A549 (cell line): ENCODE measurements at regions not wholly inside any gene's neighbourhood (a gene's known extent, or its start where the extent isn't known, plus 50 kb on each side); places are given as distances from the start of the nearest gene placed in this dataset.

Experiments
- ATAC-seq, 2 experiments: fragments of 200-7000 bp in 1 of 2; fragments of >200 bp in 1 of 2; cut with Nextera tagmentation in 1 of 2; cut with Tn5 transposase in 1 of 2; 3 replicates each; pipeline versions ENCODE4 v1.8.0 to v1.9.1; 2018 to 2020; ENCODE audit warnings: mild to moderate bottlenecking in 1 of 2, moderate library complexity in 1 of 2
- CTCF ChIA-PET: fragments of 300-600 bp; sonication (Branson Sonifier 250); formaldehyde crosslinking; extraction: SDS; loops from one replicate; lab custom pipeline; 2021; ENCODE audit warnings: antibody characterized with exemption, inconsistent platforms; lab: Yijun Ruan, JAX
- POLR2A ChIA-PET: fragments of 350-600 bp; formaldehyde crosslinking; extraction: SDS; loops from one replicate; lab custom pipeline; 2021; ENCODE audit warnings: antibody characterized with exemption, inconsistent platforms; lab: Yijun Ruan, JAX
- DNase-seq, 2 experiments: peaks; one replicate each; pipeline versions ENCODE4 v3.0.0 to v3.0.0-alpha.2; 2011 to 2016; ENCODE audit warnings: low read depth in 1 of 2, low spot score in 1 of 2
- FAIRE-seq: peaks from 2 replicates; lab custom pipeline; 2011; peaks lifted over from hg19 to GRCh38; lab: Jason Lieb, UNC
- H3K27ac ChIP-seq, 2 experiments: fragments of >200 bp; sonication (Bioruptor Twin); formaldehyde crosslinking; 3 replicates each; pipeline ENCODE4 v1.5.1; 2016 to 2017
- H3K4me1 ChIP-seq: fragments of >200 bp; sonication (Bioruptor Twin); formaldehyde crosslinking; 3 replicates; pipeline ENCODE4 v1.6.1; 2016
- H3K4me2 ChIP-seq: fragments of >200 bp; sonication (Bioruptor Twin); formaldehyde crosslinking; 3 replicates; pipeline ENCODE4 v1.6.1; 2016
- H3K4me3 ChIP-seq: fragments of >200 bp; sonication (Bioruptor Twin); formaldehyde crosslinking; 3 replicates; pipeline ENCODE4 v1.5.1; 2016
- H3K9me3 ChIP-seq: fragments of >200 bp; sonication (Bioruptor Twin); formaldehyde crosslinking; 3 replicates; pipeline ENCODE4 v1.6.1; 2016
- CBX8 ChIP-seq: fragments of 200-600 bp; sonication (generic); IDR thresholded peaks from 2 replicates; pipeline ENCODE4 v1.6.1; 2016
- CEBPB ChIP-seq, 2 experiments: fragments of >200 bp in 1 of 2; sonication (Bioruptor Twin) in 1 of 2; formaldehyde crosslinking in 1 of 2; IDR thresholded peaks; 2 replicates each; pipeline ENCODE4 v1.6.1; 2012 to 2016
- CHD2 ChIP-seq: fragments of 150-350 bp; IDR thresholded peaks from 2 replicates; pipeline ENCODE4 v1.6.1; 2014; ENCODE audit warnings: low read length; ENCODE audit not compliant: partially characterized antibody
- CHD4 ChIP-seq: fragments of 200-600 bp; sonication (generic); IDR thresholded peaks from 2 replicates; pipeline ENCODE4 v1.6.1; 2016; ENCODE audit warnings: antibody characterized with exemption, mild to moderate bottlenecking, borderline replicate concordance
- EHF ChIP-seq: fragments of 250-450 bp; sonication (Bioruptor Pico); IDR thresholded peaks from 2 replicates; pipeline ENCODE4 v1.5.0; 2020; ENCODE audit warnings: mild to moderate bottlenecking
- EHMT2 ChIP-seq: fragments of 200-600 bp; sonication (generic); IDR thresholded peaks from 2 replicates; pipeline ENCODE4 v1.6.1; 2016; ENCODE audit warnings: antibody characterized with exemption, low read depth, mild to moderate bottlenecking, moderate library complexity
- ESRRA ChIP-seq: fragments of 150-350 bp; IDR thresholded peaks from 2 replicates; pipeline ENCODE4 v1.6.1; 2014; ENCODE audit warnings: mild to moderate bottlenecking, low read length, borderline replicate concordance
- FOSL2 ChIP-seq, 2 experiments: fragments of 450-650 bp in 1 of 2; fragments of >200 bp in 1 of 2; sonication (Bioruptor Twin) in 1 of 2; formaldehyde crosslinking; IDR thresholded peaks; 2 replicates each; pipeline versions ENCODE4 v1.5.0 to v1.6.1; 2016 to 2020; ENCODE audit warnings: mild to moderate bottlenecking in 1 of 2, moderate library complexity in 1 of 2
- FOXS1 ChIP-seq: fragments of 250-450 bp; sonication (Bioruptor Pico); IDR thresholded peaks from 2 replicates; pipeline ENCODE4 v1.5.0; 2020; ENCODE audit warnings: mild to moderate bottlenecking, moderate library complexity
- HEYL ChIP-seq: fragments of 250-450 bp; sonication (Bioruptor Pico); IDR thresholded peaks from 2 replicates; pipeline ENCODE4 v1.8.0; 2021; ENCODE audit warnings: mild to moderate bottlenecking, moderate library complexity
- HOXB13 ChIP-seq: fragments of 250-450 bp; sonication (Bioruptor Pico); IDR thresholded peaks from 2 replicates; pipeline ENCODE4 v1.5.0; 2020; ENCODE audit warnings: low read depth, mild to moderate bottlenecking, moderate library complexity
- HOXB5 ChIP-seq: fragments of 250-450 bp; sonication (Bioruptor Pico); IDR thresholded peaks from 2 replicates; pipeline ENCODE4 v1.5.0; 2020; ENCODE audit warnings: mild to moderate bottlenecking, moderate library complexity
- JUN ChIP-seq, 2 experiments: fragments of >200 bp; sonication (Bioruptor Twin); formaldehyde crosslinking; IDR thresholded peaks; 2 replicates in 1 of 2; 3 replicates in 1 of 2; pipeline ENCODE4 v1.6.1; 2016 to 2017
- JUNB ChIP-seq: fragments of >200 bp; sonication (Bioruptor Twin); formaldehyde crosslinking; IDR thresholded peaks from 2 replicates; pipeline ENCODE4 v1.6.1; 2016
- KDM1A ChIP-seq: fragments of 200-600 bp; sonication (generic); IDR thresholded peaks from 2 replicates; pipeline ENCODE4 v1.6.1; 2016; ENCODE audit warnings: low read depth, mild to moderate bottlenecking
- KDM5A ChIP-seq: fragments of 200-600 bp; sonication (generic); IDR thresholded peaks from 2 replicates; pipeline ENCODE4 v1.6.1; 2016; ENCODE audit warnings: antibody characterized with exemption, mild to moderate bottlenecking
- MAFK ChIP-seq: fragments of 450-650 bp; IDR thresholded peaks from 2 replicates; pipeline ENCODE4 v1.6.1; 2014; ENCODE audit not compliant: partially characterized antibody
- NPAS2 ChIP-seq: fragments of 250-450 bp; sonication (Bioruptor Pico); IDR thresholded peaks from 2 replicates; pipeline ENCODE4 v1.8.0; 2022; ENCODE audit warnings: mild to moderate bottlenecking, moderate library complexity, borderline replicate concordance
- NR3C1 ChIP-seq: fragments of >200 bp; sonication (Bioruptor Twin); formaldehyde crosslinking; IDR thresholded peaks from 3 replicates; pipeline ENCODE4 v1.6.1; 2017
- RAD21 ChIP-seq, 2 experiments: fragments of >200 bp in 1 of 2; sonication (Bioruptor Twin) in 1 of 2; formaldehyde crosslinking in 1 of 2; IDR thresholded peaks in 1 of 2; conservative IDR thresholded peaks in 1 of 2; 2 replicates in 1 of 2; 3 replicates in 1 of 2; pipeline ENCODE4 v1.6.1; 2012 to 2018; ENCODE audit warnings: inconsistent platforms in 1 of 2
- RARB ChIP-seq: fragments of 250-450 bp; sonication (Bioruptor Pico); IDR thresholded peaks from 2 replicates; pipeline ENCODE4 v1.8.0; 2021; ENCODE audit warnings: mild to moderate bottlenecking, moderate library complexity
- RCOR1 ChIP-seq: fragments of 150-350 bp; IDR thresholded peaks from 2 replicates; pipeline ENCODE4 v1.6.1; 2014; ENCODE audit warnings: antibody characterized with exemption, low read length, low read depth
- RFX5 ChIP-seq: fragments of 450-650 bp; IDR thresholded peaks from 2 replicates; pipeline ENCODE4 v1.7.1; 2014; ENCODE audit warnings: antibody characterized with exemption, mild to moderate bottlenecking, moderate library complexity
- SMC3 ChIP-seq: fragments of >200 bp; sonication (Bioruptor Twin); formaldehyde crosslinking; IDR thresholded peaks from 3 replicates; pipeline ENCODE4 v1.6.1; 2018; ENCODE audit warnings: inconsistent platforms
- ZC3H11A ChIP-seq: fragments of 450-650 bp; IDR thresholded peaks from 2 replicates; pipeline ENCODE4 v1.6.1; 2014; ENCODE audit warnings: antibody characterized with exemption, mild to moderate bottlenecking
- ZSCAN20 ChIP-seq: fragments of 250-450 bp; sonication (Bioruptor Pico); IDR thresholded peaks from 2 replicates; pipeline ENCODE4 v1.8.0; 2022; ENCODE audit warnings: mild to moderate bottlenecking, moderate library complexity
- WGBS: methylation state at CpG from one replicate; pipeline ENCODE4 v1.1.6; 2017; ENCODE audit errors: missing lambda C conversion rate; 5-methylcytosine and 5-hydroxymethylcytosine counted together
- TF ChIP-seq, protein P1 (sequence below): fragments of 200-600 bp; sonication (generic); IDR thresholded peaks from 2 replicates; pipeline ENCODE4 v1.6.1; 2016; ENCODE audit warnings: antibody characterized with exemption, mild to moderate bottlenecking, moderate library complexity

DNA sequence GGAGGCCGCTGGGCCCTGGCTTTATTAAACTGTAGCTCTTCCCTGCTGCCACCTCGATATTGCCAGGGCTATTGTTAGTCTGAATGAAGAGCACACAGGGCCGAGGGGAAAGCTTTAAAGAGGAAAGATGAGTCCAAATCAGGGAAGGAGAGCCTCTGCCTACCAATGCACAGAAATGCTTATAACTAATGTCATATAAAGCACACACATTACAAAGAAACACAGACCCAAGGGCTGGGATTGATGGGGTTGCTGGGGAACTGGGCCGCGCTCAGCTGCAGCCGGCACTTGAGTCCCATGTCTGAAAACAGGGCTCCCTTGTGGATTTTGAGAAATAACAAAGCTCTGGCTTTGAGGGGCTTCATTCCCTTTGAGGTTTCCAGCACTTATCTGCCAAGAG is 232.6 kb downstream of the CD83 start:
- no peak for TF ChIP-seq CHD2
- TF ChIP-seq NR3C1: no peak
- no peak for TF ChIP-seq HEYL
- TF ChIP-seq ZC3H11A: no peak
- no peak for TF ChIP-seq CBX8
- TF ChIP-seq JUNB: no peak
- TF ChIP-seq FOXS1 (CRISPR knock-in tag): no peak
- no peak for TF ChIP-seq RARB (CRISPR knock-in tag)
- no peak for TF ChIP-seq HOXB5 (CRISPR knock-in tag)
- TF ChIP-seq JUN (IDR thresholded peaks at IDR 0.05): no peak
- no peak for TF ChIP-seq EHF (CRISPR knock-in tag)
- no peak for TF ChIP-seq EHMT2
- no peak for TF ChIP-seq SMC3
- no peak for TF ChIP-seq KDM5A
- CTCF ChIA-PET: no interaction called here

DNA sequence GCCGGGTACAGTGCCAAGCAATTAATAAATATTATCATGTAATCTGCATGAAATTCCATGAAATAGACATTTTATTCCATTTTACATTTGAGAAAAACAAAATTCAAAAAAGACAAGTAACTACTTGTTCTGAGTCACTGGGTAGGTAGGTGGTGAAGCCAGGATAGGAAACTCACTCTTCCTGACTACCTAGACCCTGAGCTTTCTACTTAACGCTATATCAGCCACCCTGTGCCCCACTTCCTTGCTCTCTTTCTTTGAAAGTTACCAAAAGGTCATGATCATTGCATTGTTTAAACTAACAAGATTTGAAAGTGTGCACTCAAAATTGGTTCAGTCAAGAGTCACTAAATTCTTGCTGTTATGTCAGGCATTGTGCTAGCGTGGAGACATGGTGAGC is 235.7 kb downstream of the CD83 start:
- DNase-seq (no peak), FAIRE-seq (no peak), ATAC-seq (no peak)
- ChIA-PET CTCF (no interaction called here), POLR2A (no interaction called here)
- Histone ChIP-seq H3K4me3 (no peak overlapping the region), H3K27ac (no peak overlapping the region), H3K4me1 (peaks cover 6% of the 10 kb centered on the region; the same call in 1 of the 3 replicates), H3K4me2 (no peak overlapping the region), H3K9me3 (peaks cover 4% of the 10 kb centered on the region; the same call in 1 of the 3 replicates)
- WGBS: 73% methylated on average over 3 of the region's 3 CpGs
- TF ChIP-seq ZSCAN20: no peak
- TF ChIP-seq FOSL2 (IDR thresholded peaks at IDR 0.05): no peak
- TF ChIP-seq FOSL2 (CRISPR knock-in tag; IDR thresholded peaks at IDR 0.05): no peak
- TF ChIP-seq, protein P1, sequence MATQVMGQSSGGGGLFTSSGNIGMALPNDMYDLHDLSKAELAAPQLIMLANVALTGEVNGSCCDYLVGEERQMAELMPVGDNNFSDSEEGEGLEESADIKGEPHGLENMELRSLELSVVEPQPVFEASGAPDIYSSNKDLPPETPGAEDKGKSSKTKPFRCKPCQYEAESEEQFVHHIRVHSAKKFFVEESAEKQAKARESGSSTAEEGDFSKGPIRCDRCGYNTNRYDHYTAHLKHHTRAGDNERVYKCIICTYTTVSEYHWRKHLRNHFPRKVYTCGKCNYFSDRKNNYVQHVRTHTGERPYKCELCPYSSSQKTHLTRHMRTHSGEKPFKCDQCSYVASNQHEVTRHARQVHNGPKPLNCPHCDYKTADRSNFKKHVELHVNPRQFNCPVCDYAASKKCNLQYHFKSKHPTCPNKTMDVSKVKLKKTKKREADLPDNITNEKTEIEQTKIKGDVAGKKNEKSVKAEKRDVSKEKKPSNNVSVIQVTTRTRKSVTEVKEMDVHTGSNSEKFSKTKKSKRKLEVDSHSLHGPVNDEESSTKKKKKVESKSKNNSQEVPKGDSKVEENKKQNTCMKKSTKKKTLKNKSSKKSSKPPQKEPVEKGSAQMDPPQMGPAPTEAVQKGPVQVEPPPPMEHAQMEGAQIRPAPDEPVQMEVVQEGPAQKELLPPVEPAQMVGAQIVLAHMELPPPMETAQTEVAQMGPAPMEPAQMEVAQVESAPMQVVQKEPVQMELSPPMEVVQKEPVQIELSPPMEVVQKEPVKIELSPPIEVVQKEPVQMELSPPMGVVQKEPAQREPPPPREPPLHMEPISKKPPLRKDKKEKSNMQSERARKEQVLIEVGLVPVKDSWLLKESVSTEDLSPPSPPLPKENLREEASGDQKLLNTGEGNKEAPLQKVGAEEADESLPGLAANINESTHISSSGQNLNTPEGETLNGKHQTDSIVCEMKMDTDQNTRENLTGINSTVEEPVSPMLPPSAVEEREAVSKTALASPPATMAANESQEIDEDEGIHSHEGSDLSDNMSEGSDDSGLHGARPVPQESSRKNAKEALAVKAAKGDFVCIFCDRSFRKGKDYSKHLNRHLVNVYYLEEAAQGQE: no peak
- TF ChIP-seq CBX8: no peak
- TF ChIP-seq MAFK: no peak
- TF ChIP-seq CHD4: no peak
- TF ChIP-seq RCOR1: no peak
- no peak for TF ChIP-seq ESRRA
- no peak for TF ChIP-seq NPAS2
- no peak for TF ChIP-seq RFX5
- TF ChIP-seq CEBPB (IDR thresholded peaks at IDR 0.05): no peak
- TF ChIP-seq EHF (CRISPR knock-in tag): no peak
- no peak for TF ChIP-seq CHD2

More for the DNA sequence above, 232.6 kb downstream of the CD83 start:
- Histone ChIP-seq H3K4me1 (peaks cover 4% of the 10 kb centered on the region; the same call in 1 of the 3 replicates), H3K27ac (no peak overlapping the region), H3K4me3 (no peak overlapping the region), H3K4me2 (no peak overlapping the region), H3K9me3 (peaks cover 4% of the 10 kb centered on the region; the same call in 1 of the 3 replicates)
- POLR2A ChIA-PET: no interaction called here
- ATAC-seq: no peak
- no peak for DNase-seq
- no peak for FAIRE-seq
- WGBS: 64% methylated on average over 6 of the region's 6 CpGs

DNA sequence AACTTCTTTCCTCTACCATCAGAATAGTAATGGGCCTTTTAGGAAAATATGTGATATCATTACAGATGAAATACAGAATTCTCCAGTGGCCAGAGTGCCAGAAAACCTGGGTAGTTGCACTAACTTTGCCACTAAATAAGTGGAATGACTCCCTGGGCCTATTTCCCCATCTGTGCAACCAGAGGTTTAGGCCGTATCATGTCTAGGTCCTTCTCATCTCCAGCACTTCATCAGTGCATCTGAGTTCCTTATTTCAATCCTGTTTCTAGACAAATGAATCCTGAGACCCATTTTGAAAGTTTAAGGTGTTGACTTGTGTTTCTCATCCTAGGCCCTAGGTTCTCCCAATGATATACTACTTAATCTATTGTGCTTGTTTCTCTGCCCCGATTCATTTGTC is 236.2 kb downstream of the CD83 start:
- TF ChIP-seq RAD21 (conservative IDR thresholded peaks at IDR 0.05 in 1 of 2, IDR thresholded peaks at IDR 0.05 in 1 of 2): no peak
- no peak for TF ChIP-seq KDM1A
- no peak for TF ChIP-seq FOSL2 (IDR thresholded peaks at IDR 0.05)
- TF ChIP-seq FOSL2 (CRISPR knock-in tag; IDR thresholded peaks at IDR 0.05): no peak
- TF ChIP-seq HOXB13: no peak
- no peak for TF ChIP-seq RFX5
- no peak for TF ChIP-seq CHD2
- TF ChIP-seq JUN (IDR thresholded peaks at IDR 0.05): no peak
- ChIA-PET POLR2A (no interaction called here), CTCF (no interaction called here)
- FAIRE-seq: no peak
- WGBS: 89% methylated on average over 2 of the region's 2 CpGs
- no peak for DNase-seq
- H3K4me2 ChIP-seq: no peak overlapping the region
- no peak overlapping the region for H3K4me3 ChIP-seq
- H3K4me1 ChIP-seq: peaks cover 6% of the 10 kb centered on the region; the same call in 1 of the 3 replicates
- no peak for ATAC-seq
- peaks cover 4% of the 10 kb centered on the region; the same call in 1 of the 3 replicates for H3K9me3 ChIP-seq
- no peak overlapping the region for H3K27ac ChIP-seq
